Upper lobe of left lung (tissue), 4 donors: ENCODE measurements at regions not wholly inside any gene's neighbourhood (a gene's known extent, or its start where the extent isn't known, plus 50 kb on each side); places are given as distances from the start of the nearest gene placed in this dataset.

Experiments
- POLR2A ChIP-seq, 4 donors: fragments of 450-650 bp; IDR thresholded peaks; one replicate each; pipeline ENCODE4 v1.5.1; 2016 to 2017; ENCODE audit warnings: antibody characterized with exemption in 4 of 4, mild to moderate bottlenecking in 2 of 4
- TF ChIP-seq, protein P1 (sequence below), 6 experiments: fragments of 450-650 bp in 4 of 6; fragments of 200-600 bp in 2 of 6; sonication (generic) in 2 of 6; IDR thresholded peaks; one replicate each; pipeline ENCODE4 v1.5.1; 2016 to 2019; ENCODE audit warnings: antibody characterized with exemption in 6 of 6

DNA sequence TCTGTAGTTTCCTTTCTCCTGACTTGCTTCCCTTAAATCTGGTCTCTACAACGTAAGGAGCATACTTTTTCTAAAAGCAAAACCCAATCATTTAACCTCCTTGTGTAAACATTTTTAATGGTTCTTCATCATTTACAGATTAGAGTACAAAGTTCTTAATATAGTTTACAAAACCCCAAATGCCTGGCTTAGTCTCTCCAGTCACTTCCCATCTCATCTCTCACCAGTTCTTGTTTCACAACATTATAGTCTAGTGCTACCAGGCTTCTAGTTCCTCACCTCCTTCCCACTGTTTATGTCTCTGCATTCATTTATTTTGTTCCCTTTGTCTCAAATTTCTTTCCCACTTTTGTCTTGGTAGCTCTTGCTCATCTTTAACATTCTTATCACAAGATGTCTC, 168.4 kb downstream of the FASLG start:
- TF ChIP-seq, protein P1, sequence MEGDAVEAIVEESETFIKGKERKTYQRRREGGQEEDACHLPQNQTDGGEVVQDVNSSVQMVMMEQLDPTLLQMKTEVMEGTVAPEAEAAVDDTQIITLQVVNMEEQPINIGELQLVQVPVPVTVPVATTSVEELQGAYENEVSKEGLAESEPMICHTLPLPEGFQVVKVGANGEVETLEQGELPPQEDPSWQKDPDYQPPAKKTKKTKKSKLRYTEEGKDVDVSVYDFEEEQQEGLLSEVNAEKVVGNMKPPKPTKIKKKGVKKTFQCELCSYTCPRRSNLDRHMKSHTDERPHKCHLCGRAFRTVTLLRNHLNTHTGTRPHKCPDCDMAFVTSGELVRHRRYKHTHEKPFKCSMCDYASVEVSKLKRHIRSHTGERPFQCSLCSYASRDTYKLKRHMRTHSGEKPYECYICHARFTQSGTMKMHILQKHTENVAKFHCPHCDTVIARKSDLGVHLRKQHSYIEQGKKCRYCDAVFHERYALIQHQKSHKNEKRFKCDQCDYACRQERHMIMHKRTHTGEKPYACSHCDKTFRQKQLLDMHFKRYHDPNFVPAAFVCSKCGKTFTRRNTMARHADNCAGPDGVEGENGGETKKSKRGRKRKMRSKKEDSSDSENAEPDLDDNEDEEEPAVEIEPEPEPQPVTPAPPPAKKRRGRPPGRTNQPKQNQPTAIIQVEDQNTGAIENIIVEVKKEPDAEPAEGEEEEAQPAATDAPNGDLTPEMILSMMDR (IDR thresholded peaks at IDR 0.05): no peak
- TF ChIP-seq POLR2A (IDR thresholded peaks at IDR 0.05): no peak
